Liver (tissue), 3 donors: ENCODE measurements at regions not wholly inside any gene's neighbourhood (a gene's known extent, or its start where the extent isn't known, plus 50 kb on each side); places are given as distances from the start of the nearest gene placed in this dataset.

Source experiments
- JUND ChIP-seq, 2 donors: IDR thresholded peaks; 2 replicates each; pipeline ENCODE4 v1.6.1; 2016; ENCODE audit warnings: antibody characterized with exemption in 2 of 2
- TF ChIP-seq, protein P1 (sequence below): fragments of 150-350 bp; IDR thresholded peaks from 2 replicates; pipeline ENCODE4 v1.5.1; 2017; ENCODE audit warnings: improper control_type of control experiment, low read depth, low read length; ENCODE audit not compliant: missing input control
- donor health status: healthy.
- donor health status: healthy.

DNA sequence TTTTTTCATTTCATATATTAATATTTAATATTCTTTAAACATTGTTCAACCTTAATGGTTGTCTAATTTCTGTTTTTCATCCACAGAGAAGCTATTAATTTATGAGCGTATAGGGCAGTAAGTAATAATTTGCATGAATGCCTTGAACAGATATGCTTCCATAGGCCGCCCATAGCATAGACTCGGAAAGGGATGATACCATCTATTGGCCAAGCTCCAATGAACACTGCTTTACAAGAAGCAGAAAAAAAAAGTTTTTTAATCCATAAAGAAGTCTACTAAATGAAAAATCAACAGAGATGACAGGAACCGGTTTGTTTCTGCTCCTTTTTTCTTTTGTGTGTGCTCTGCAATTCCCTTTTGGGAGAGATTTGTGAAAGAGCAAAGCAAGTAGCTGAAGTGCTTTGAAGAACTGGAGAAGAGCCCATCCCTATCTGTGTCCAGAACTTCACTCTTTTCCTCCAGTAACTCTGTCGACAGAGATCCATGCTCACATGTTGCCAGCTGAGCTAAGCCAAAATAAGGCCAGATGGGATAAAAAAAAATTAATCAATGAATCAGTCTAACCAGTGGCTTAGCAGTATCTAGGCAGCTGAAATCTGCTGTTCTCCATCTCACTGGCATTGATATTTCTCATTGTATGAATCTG, 215.9 kb upstream of the SOX21 start:
- TF ChIP-seq, protein P1, sequence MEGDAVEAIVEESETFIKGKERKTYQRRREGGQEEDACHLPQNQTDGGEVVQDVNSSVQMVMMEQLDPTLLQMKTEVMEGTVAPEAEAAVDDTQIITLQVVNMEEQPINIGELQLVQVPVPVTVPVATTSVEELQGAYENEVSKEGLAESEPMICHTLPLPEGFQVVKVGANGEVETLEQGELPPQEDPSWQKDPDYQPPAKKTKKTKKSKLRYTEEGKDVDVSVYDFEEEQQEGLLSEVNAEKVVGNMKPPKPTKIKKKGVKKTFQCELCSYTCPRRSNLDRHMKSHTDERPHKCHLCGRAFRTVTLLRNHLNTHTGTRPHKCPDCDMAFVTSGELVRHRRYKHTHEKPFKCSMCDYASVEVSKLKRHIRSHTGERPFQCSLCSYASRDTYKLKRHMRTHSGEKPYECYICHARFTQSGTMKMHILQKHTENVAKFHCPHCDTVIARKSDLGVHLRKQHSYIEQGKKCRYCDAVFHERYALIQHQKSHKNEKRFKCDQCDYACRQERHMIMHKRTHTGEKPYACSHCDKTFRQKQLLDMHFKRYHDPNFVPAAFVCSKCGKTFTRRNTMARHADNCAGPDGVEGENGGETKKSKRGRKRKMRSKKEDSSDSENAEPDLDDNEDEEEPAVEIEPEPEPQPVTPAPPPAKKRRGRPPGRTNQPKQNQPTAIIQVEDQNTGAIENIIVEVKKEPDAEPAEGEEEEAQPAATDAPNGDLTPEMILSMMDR: no peak
- no peak for TF ChIP-seq JUND (IDR thresholded peaks at IDR 0.05)
